Peyer's patch (tissue), 4 donors: ENCODE measurements at regions not wholly inside any gene's neighbourhood (a gene's known extent, or its start where the extent isn't known, plus 50 kb on each side); places are given as distances from the start of the nearest gene placed in this dataset.

ENCODE experiments used
- DNase-seq, 3 donors: peaks; one replicate each; pipeline ENCODE4 v3.0.0-alpha.2; 2017 to 2019
- H3K27ac ChIP-seq, 4 donors: fragments of 200-600 bp; sonication (generic); one replicate each; pipeline ENCODE4 v1.5.1; 2016 to 2019
- H3K27me3 ChIP-seq, 2 donors: fragments of 200-600 bp; sonication (generic); one replicate each; pipeline ENCODE4 v1.5.1; 2019
- H3K36me3 ChIP-seq, 3 donors: fragments of 200-600 bp; sonication (generic); one replicate each; pipeline ENCODE4 v1.5.1; 2016 to 2019
- H3K4me1 ChIP-seq, 4 donors: fragments of 200-600 bp; sonication (generic); one replicate each; pipeline ENCODE4 v1.5.1; 2016 to 2019
- H3K4me3 ChIP-seq, 4 donors: fragments of 200-600 bp; sonication (generic); 1 replicate in 3 of 4; 2 replicates in 1 of 4; pipeline ENCODE4 v1.5.1; 2016 to 2019; ENCODE audit warnings: mild to moderate bottlenecking in 1 of 4
- H3K9me3 ChIP-seq, 4 donors: fragments of 200-600 bp; sonication (generic); one replicate each; pipeline ENCODE4 v1.5.1; 2016 to 2019; ENCODE audit warnings: mild to moderate bottlenecking in 1 of 4
- CTCF ChIP-seq, 6 experiments: fragments of 450-650 bp in 4 of 6; fragments of 200-600 bp in 2 of 6; sonication (generic) in 1 of 6; IDR thresholded peaks; one replicate each; pipeline ENCODE4 v1.5.1; 2017 to 2019; ENCODE audit warnings: antibody characterized with exemption in 6 of 6, mild to moderate bottlenecking in 3 of 6, moderate library complexity in 1 of 6
- POLR2A ChIP-seq, 2 donors: fragments of 450-650 bp; IDR thresholded peaks; one replicate each; pipeline ENCODE4 v1.5.1; 2017; ENCODE audit warnings: antibody characterized with exemption in 2 of 2, mild to moderate bottlenecking in 2 of 2, moderate library complexity in 2 of 2

- TF ChIP-seq CTCF (IDR thresholded peaks at IDR 0.05) = no peak
- no peak for TF ChIP-seq POLR2A (IDR thresholded peaks at IDR 0.05)
- Histone ChIP-seq H3K27ac (no peak overlapping the region), H3K4me3 (no peak overlapping the region), H3K27me3 (no peaks in the 10 kb centered on the region), H3K4me1 (no peaks in the 10 kb centered on the region), H3K9me3 (no peaks in the 10 kb centered on the region), H3K36me3 (no peaks in the 10 kb centered on the region)
- DNase-seq = no peak
Measured at GRCh38 chr4:145375416-145375815, 106.2 kb upstream of the SMAD1 start.

GRCh38 chr4:145352438-145353145 lies 129.1 kb upstream of the SMAD1 start:
- no peak overlapping the region for H3K4me3 ChIP-seq
- H3K36me3 ChIP-seq = no peaks in the 10 kb centered on the region
- no peaks in the 10 kb centered on the region for H3K4me1 ChIP-seq
- no peak overlapping the region for H3K27ac ChIP-seq
- DNase-seq = no peak
- no peak for TF ChIP-seq POLR2A (IDR thresholded peaks at IDR 0.05)
- no peak for TF ChIP-seq CTCF (IDR thresholded peaks at IDR 0.05)
- no peaks in the 10 kb centered on the region for H3K27me3 ChIP-seq
- H3K9me3 ChIP-seq = no peaks in the 10 kb centered on the region

- no peak overlapping the region for H3K27ac ChIP-seq
- H3K9me3 ChIP-seq = no peaks in the 10 kb centered on the region
- H3K4me3 ChIP-seq = no peak overlapping the region
- no peaks in the 10 kb centered on the region for H3K27me3 ChIP-seq
- TF ChIP-seq CTCF (IDR thresholded peaks at IDR 0.05) = no peak
- no peak for TF ChIP-seq POLR2A (IDR thresholded peaks at IDR 0.05)
- no peaks in the 10 kb centered on the region for H3K4me1 ChIP-seq
- H3K36me3 ChIP-seq = no peaks in the 10 kb centered on the region
- no peak for DNase-seq
Measured at GRCh38 chr4:145351922-145352321, 129.7 kb upstream of the SMAD1 start.

- no peak for DNase-seq
- no peaks in the 10 kb centered on the region for H3K36me3 ChIP-seq
- H3K27ac ChIP-seq = no peak overlapping the region
- no peaks in the 10 kb centered on the region for H3K4me1 ChIP-seq
- no peaks in the 10 kb centered on the region for H3K27me3 ChIP-seq
- H3K9me3 ChIP-seq = no peaks in the 10 kb centered on the region
- no peak overlapping the region for H3K4me3 ChIP-seq
- TF ChIP-seq POLR2A (IDR thresholded peaks at IDR 0.05) (no peak), CTCF (IDR thresholded peaks at IDR 0.05) (no peak)
Measured at GRCh38 chr4:145351162-145351561, 130.5 kb upstream of the SMAD1 start.

- Histone ChIP-seq H3K27ac (no peak overlapping the region), H3K4me1 (no peaks in the 10 kb centered on the region), H3K27me3 (no peaks in the 10 kb centered on the region), H3K9me3 (no peaks in the 10 kb centered on the region), H3K36me3 (no peaks in the 10 kb centered on the region), H3K4me3 (no peak overlapping the region)
- TF ChIP-seq CTCF (IDR thresholded peaks at IDR 0.05) (no peak), POLR2A (IDR thresholded peaks at IDR 0.05) (no peak)
- no peak for DNase-seq
Measured at GRCh38 chr4:145348291-145348690, 133.4 kb upstream of the SMAD1 start.

GRCh38 chr4:145347684-145348083 lies 134.0 kb upstream of the SMAD1 start:
- no peak for DNase-seq
- TF ChIP-seq POLR2A (IDR thresholded peaks at IDR 0.05) (no peak), CTCF (IDR thresholded peaks at IDR 0.05) (no peak)
- H3K27me3 ChIP-seq = no peaks in the 10 kb centered on the region
- no peak overlapping the region for H3K4me3 ChIP-seq
- H3K27ac ChIP-seq = no peak overlapping the region
- no peaks in the 10 kb centered on the region for H3K9me3 ChIP-seq
- H3K36me3 ChIP-seq = no peaks in the 10 kb centered on the region
- no peaks in the 10 kb centered on the region for H3K4me1 ChIP-seq
